Spleen (tissue), 7 donors: ENCODE measurements at regions not wholly inside any gene's neighbourhood (a gene's known extent, or its start where the extent isn't known, plus 50 kb on each side); places are given as distances from the start of the nearest gene placed in this dataset.

ENCODE experiments used
- POLR2A ChIP-seq, 3 donors: fragments of 450-650 bp; IDR thresholded peaks; one replicate each; pipeline ENCODE4 v1.5.1; 2017; ENCODE audit warnings: antibody characterized with exemption in 3 of 3, mild to moderate bottlenecking in 1 of 3
- POLR2AphosphoS5 ChIP-seq, 3 donors: sonication (generic); formaldehyde crosslinking; IDR thresholded peaks; one replicate each; pipeline ENCODE4 v1.5.1; 2017; ENCODE audit warnings: antibody characterized with exemption in 3 of 3
- TF ChIP-seq, protein P1 (sequence below), 11 experiments: fragments of 200-600 bp in 7 of 11; fragments of 450-650 bp in 4 of 11; sonication (generic) in 4 of 11; IDR thresholded peaks in 8 of 11; conservative IDR thresholded peaks in 3 of 11; 1 replicate in 7 of 11; 2 replicates in 4 of 11; pipeline versions ENCODE4 v1.4.0 to v1.8.0; 2016 to 2021; ENCODE audit warnings: antibody characterized with exemption in 11 of 11, inconsistent platforms in 4 of 11, mild to moderate bottlenecking in 1 of 11
- donor health status: DM: no; HTN: no; CAD: no; lungs with moderate emphysema.
- donor health status: DM: no; HTN: no; CAD: no.
- donor health status: DM: no; HTN: no; CAD: no.

DNA sequence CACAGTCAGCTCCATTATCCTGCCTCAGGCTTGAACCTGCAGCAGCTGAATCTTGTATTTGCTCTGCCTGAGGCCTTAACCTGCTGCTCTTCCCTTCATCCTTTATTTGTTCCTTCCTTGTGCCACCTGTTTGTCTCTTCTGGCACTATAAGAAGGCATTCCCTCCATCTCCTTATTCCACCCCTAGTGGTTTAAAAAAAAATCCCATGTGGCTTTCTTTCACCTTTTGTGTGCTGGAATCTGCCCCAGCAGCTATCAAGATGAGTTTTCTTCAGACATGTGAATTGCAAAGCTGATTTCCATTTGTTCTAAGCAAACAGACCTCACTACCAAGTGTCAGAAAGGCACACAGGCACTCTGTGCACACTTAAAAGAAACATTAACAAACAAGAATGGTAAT lies 294.6 kb downstream of the TTLL7 start:
- TF ChIP-seq POLR2AphosphoS5 (IDR thresholded peaks at IDR 0.05) (no peak), POLR2A (IDR thresholded peaks at IDR 0.05) (no peak)
- TF ChIP-seq, protein P1, sequence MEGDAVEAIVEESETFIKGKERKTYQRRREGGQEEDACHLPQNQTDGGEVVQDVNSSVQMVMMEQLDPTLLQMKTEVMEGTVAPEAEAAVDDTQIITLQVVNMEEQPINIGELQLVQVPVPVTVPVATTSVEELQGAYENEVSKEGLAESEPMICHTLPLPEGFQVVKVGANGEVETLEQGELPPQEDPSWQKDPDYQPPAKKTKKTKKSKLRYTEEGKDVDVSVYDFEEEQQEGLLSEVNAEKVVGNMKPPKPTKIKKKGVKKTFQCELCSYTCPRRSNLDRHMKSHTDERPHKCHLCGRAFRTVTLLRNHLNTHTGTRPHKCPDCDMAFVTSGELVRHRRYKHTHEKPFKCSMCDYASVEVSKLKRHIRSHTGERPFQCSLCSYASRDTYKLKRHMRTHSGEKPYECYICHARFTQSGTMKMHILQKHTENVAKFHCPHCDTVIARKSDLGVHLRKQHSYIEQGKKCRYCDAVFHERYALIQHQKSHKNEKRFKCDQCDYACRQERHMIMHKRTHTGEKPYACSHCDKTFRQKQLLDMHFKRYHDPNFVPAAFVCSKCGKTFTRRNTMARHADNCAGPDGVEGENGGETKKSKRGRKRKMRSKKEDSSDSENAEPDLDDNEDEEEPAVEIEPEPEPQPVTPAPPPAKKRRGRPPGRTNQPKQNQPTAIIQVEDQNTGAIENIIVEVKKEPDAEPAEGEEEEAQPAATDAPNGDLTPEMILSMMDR (IDR thresholded peaks at IDR 0.05 in 8 of 11, conservative IDR thresholded peaks at IDR 0.05 in 3 of 11) = no peak
